AG04449 (cell line): ENCODE measurements at regions not wholly inside any gene's neighbourhood (a gene's known extent, or its start where the extent isn't known, plus 50 kb on each side); places are given as distances from the start of the nearest gene placed in this dataset.
A peak's percentile ranks its signal among the peaks of the same experiment; 100 is the strongest.

Experiments
- CTCF ChIA-PET: fragments of 350-600 bp; formaldehyde crosslinking; extraction: SDS; loops from one replicate; lab custom pipeline; 2021; ENCODE audit warnings: antibody characterized with exemption; lab: Yijun Ruan, JAX
- POLR2A ChIA-PET: fragments of 400-600, 350-600 bp; formaldehyde crosslinking; extraction: SDS; loops from one replicate; lab custom pipeline; 2020; ENCODE audit warnings: antibody characterized with exemption, inconsistent platforms; lab: Yijun Ruan, JAX
- DNase-seq: peaks from one replicate; pipeline ENCODE4 v3.0.0-alpha.2; 2010; ENCODE audit warnings: low read depth, low spot score
- H3K4me3 ChIP-seq: 2 replicates; pipeline ENCODE4 v1.5.1; 2011; ENCODE audit warnings: low read depth, mild to moderate bottlenecking, control low read depth, low read length
- TF ChIP-seq, protein P1 (sequence below): IDR thresholded peaks from one replicate; pipeline ENCODE4 v1.5.1; 2011; ENCODE audit warnings: mild to moderate bottlenecking, moderate library complexity, low read length, control low read depth, inconsistent platforms; ENCODE audit not compliant: insufficient read depth; ENCODE audit errors: missing control alignments

GRCh38 chr11:69238573-69239351, 55.2 kb upstream of the MYEOV start:
- H3K4me3 ChIP-seq = no peak overlapping the region
- CTCF ChIA-PET = interaction anchor here (0.7 to 0.8 kb wide), 2 partner anchors 12 to 121 kb away, joined by 3 read pairs; no protein-coding TSS in a partner anchor
- TF ChIP-seq, protein P1, sequence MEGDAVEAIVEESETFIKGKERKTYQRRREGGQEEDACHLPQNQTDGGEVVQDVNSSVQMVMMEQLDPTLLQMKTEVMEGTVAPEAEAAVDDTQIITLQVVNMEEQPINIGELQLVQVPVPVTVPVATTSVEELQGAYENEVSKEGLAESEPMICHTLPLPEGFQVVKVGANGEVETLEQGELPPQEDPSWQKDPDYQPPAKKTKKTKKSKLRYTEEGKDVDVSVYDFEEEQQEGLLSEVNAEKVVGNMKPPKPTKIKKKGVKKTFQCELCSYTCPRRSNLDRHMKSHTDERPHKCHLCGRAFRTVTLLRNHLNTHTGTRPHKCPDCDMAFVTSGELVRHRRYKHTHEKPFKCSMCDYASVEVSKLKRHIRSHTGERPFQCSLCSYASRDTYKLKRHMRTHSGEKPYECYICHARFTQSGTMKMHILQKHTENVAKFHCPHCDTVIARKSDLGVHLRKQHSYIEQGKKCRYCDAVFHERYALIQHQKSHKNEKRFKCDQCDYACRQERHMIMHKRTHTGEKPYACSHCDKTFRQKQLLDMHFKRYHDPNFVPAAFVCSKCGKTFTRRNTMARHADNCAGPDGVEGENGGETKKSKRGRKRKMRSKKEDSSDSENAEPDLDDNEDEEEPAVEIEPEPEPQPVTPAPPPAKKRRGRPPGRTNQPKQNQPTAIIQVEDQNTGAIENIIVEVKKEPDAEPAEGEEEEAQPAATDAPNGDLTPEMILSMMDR = no peak
- POLR2A ChIA-PET = no interaction called here
- DNase-seq = no peak

DNA sequence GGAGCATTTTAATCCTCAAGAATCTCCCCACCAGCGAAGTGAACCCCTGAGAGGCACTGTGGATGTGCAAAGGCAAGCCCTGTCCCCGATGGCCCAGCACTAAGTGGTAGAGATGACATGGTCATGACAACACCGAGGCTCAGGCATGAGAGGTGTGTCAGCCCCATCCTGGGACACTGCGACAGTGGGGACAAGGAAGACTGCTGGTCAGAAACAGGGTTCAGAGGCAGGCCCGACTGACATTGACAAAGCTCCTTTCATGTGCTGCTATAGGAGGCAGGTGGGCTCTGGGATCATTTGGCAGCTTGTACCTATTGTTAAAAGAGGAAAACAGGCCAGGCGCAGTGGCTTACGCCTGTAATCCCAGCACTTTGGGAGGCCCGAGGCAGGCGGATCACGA, 54.3 kb upstream of the MYEOV start:
- no peak for DNase-seq
- POLR2A ChIA-PET = no interaction called here
- TF ChIP-seq, protein P1 = no peak
- no peak overlapping the region for H3K4me3 ChIP-seq
- CTCF ChIA-PET = interaction anchor here (0.9 to 1.6 kb wide), 2 partner anchors 9 to 10 kb away, joined by 4 read pairs; no protein-coding TSS in a partner anchor

GRCh38 chr11:69240332-69241074, 53.5 kb upstream of the MYEOV start:
- TF ChIP-seq, protein P1 = peak; percentile 42
- no peak for DNase-seq
- no peak overlapping the region for H3K4me3 ChIP-seq
- POLR2A ChIA-PET = no interaction called here
- CTCF ChIA-PET = interaction anchor here (0.6 to 1.6 kb wide), 10 partner anchors 9 to 433 kb away, joined by 3 to 7 read pairs (median 3); no protein-coding TSS in a partner anchor

GRCh38 chr11:69241075-69241740, 52.7 kb upstream of the MYEOV start:
- DNase-seq = no peak
- H3K4me3 ChIP-seq = no peak overlapping the region
- POLR2A ChIA-PET = no interaction called here
- CTCF ChIA-PET = interaction anchor here (0.6 to 1.6 kb wide), 9 partner anchors 8 to 433 kb away, joined by 3 to 7 read pairs (median 3); no protein-coding TSS in a partner anchor
- TF ChIP-seq, protein P1 = no peak

- no peak overlapping the region for H3K4me3 ChIP-seq
- POLR2A ChIA-PET = no interaction called here
- CTCF ChIA-PET = interaction anchor here (0.7 to 1.5 kb wide), 5 partner anchors 8 to 141 kb away, joined by 3 to 5 read pairs (median 3); no protein-coding TSS in a partner anchor
- no peak for DNase-seq
- TF ChIP-seq, protein P1 = no peak
Measured at GRCh38 chr11:69241844-69242243, 52.1 kb upstream of the MYEOV start.
